CMK (cell line): ENCODE measurements at regions not wholly inside any gene's neighbourhood (a gene's known extent, or its start where the extent isn't known, plus 50 kb on each side); places are given as distances from the start of the nearest gene placed in this dataset.

Experiments
- DNase-seq: peaks from one replicate; pipeline ENCODE4 v3.0.0-alpha.2; 2010; ENCODE audit warnings: low read depth

GRCh38 chr1:81478219-81478618 lies 322.5 kb upstream of the ADGRL2 start:
- DNase-seq: no peak

GRCh38 chr1:81477710-81478109 lies 323.0 kb upstream of the ADGRL2 start:
- no peak for DNase-seq

- DNase-seq: no peak
Observed at GRCh38 chr1:81472387-81472786, 328.3 kb upstream of the ADGRL2 start.

- DNase-seq: no peak
Observed at GRCh38 chr1:81471255-81471654, 329.5 kb upstream of the ADGRL2 start.

GRCh38 chr1:81470275-81470674 lies 330.5 kb upstream of the ADGRL2 start:
- DNase-seq: no peak

GRCh38 chr1:81467383-81467782 lies 333.4 kb upstream of the ADGRL2 start:
- DNase-seq: no peak

GRCh38 chr1:81466961-81467360 lies 333.8 kb upstream of the ADGRL2 start:
- no peak for DNase-seq

- no peak for DNase-seq
Observed at GRCh38 chr1:81463936-81464837, 336.5 kb upstream of the ADGRL2 start.

GRCh38 chr1:81459043-81459442 lies 341.7 kb upstream of the ADGRL2 start:
- no peak for DNase-seq

GRCh38 chr1:81458186-81458585 lies 342.5 kb upstream of the ADGRL2 start:
- DNase-seq: no peak

GRCh38 chr1:81455481-81455880 lies 345.3 kb upstream of the ADGRL2 start:
- no peak for DNase-seq

GRCh38 chr1:81453971-81454370 lies 346.8 kb upstream of the ADGRL2 start:
- DNase-seq: no peak

- no peak for DNase-seq
Observed at GRCh38 chr1:81453367-81453703, 347.4 kb upstream of the ADGRL2 start.

- no peak for DNase-seq
Observed at GRCh38 chr1:81452693-81453366, 347.9 kb upstream of the ADGRL2 start.

GRCh38 chr1:81449786-81450185 lies 350.9 kb upstream of the ADGRL2 start:
- DNase-seq: no peak

GRCh38 chr1:81446000-81446669 lies 354.6 kb upstream of the ADGRL2 start:
- DNase-seq: no peak

- no peak for DNase-seq
Observed at GRCh38 chr1:81443288-81443687, 357.4 kb upstream of the ADGRL2 start.

- no peak for DNase-seq
Observed at GRCh38 chr1:81439046-81439823, 361.5 kb upstream of the ADGRL2 start.

GRCh38 chr1:81437649-81438048 lies 363.1 kb upstream of the ADGRL2 start:
- no peak for DNase-seq

GRCh38 chr1:81437213-81437612 lies 363.5 kb upstream of the ADGRL2 start:
- no peak for DNase-seq

GRCh38 chr1:81435175-81435574 lies 365.6 kb upstream of the ADGRL2 start:
- no peak for DNase-seq

GRCh38 chr1:81433676-81434075 lies 367.1 kb upstream of the ADGRL2 start:
- no peak for DNase-seq
